ENCODE measurements at regions not wholly inside any gene's neighbourhood (a gene's known extent, or its start where the extent isn't known, plus 50 kb on each side); places are given as distances from the start of the nearest gene placed in this dataset.
"Not testable (repeated sequence)": the region's sequence is repeated elsewhere in the genome, so short reads cannot be mapped to it uniquely, and the experiment has no call there.

DNA sequence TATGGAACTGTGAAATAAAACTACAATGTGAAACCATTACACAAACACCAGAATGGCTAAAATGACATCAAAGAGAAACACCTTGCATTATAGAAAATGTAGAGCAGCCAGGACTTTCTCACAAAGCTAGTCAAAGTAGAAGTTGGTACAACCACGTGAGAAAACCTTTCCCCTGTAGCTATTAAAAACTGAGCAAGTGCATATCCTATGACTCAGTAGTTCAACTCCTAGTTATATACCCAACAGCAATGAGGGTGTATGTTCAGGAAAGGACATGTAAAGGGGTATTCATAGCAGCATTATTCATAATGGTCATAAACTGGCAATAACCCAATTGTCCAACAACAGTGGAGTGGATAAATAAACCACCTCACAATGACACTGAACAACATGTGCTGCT, 177.5 kb upstream of the NUDT10 start:
- DNase-seq: no peak

DNA sequence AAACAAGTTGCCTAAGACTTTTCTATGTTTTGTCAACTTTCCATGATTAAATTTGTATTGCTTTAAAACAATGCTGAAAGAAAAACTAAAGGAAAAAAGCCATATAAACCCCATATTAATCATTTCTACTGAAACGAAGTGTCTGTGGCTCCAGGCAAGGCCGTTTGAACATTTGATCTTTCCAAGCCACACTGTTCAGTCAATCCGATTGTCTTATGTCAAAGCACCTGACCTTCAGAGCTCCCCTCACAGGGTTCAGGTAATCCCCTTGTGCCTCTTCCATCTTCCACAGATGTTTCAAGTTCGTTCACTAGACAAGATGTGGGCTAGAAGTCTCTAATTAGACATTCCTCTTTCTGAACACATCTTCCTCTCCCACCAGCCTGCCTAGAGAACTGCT, 177.1 kb upstream of the NUDT10 start:
- DNase-seq: no peak

- DNase-seq: no peak
Observed at GRCh38 chrX:51158231-51158630, 174.4 kb upstream of the NUDT10 start.

- not testable (repeated sequence) for DNase-seq
Observed at GRCh38 chrX:51159378-51159777, 173.2 kb upstream of the NUDT10 start.

DNA sequence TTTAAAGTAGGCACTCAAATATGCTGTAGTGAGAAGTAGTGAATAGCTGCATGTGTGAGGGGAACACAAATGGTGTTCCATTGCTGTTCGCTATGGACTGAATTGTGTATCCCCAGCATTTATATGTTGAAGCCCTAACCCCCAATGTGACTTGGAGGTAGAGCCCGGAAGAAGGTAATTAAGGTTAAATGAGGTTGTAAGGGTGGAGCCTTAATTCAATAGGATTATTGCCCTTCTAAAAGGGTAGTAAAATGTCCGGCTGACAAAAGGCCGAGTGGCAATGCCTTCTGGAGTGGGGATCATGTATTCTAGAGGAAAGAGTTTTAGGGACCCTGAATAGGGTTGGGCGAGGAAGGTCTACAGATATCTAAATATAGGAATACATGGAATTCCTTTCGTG, 168.9 kb upstream of the NUDT10 start:
- no peak for DNase-seq

GRCh38 chrX:51178356-51178900, 154.2 kb upstream of the NUDT10 start:
- not testable (repeated sequence) for DNase-seq

- DNase-seq: not testable (repeated sequence)
Observed at GRCh38 chrX:51179805-51180204, 152.8 kb upstream of the NUDT10 start.

DNA sequence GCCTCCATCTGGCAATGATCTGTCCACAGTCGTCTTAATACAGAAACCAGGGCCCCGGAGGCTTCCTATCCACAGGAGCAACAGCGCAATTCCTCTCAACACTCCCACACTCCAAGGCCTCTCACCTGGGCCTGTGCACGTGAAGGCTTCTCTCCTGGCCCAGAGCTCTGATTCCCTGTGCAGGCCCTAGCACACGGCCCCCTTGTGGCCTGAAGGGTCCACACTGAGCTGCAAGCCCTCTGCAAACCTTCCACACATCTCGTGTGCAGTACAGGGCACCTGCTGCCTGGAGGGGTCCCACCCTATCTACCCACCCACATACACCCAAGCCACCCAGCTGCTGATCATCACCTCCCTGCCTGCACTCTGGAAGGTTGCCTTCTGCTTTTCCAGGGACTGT, 150.1 kb upstream of the NUDT10 start:
- DNase-seq: no peak

- DNase-seq: no peak
Observed at GRCh38 chrX:51192104-51192503, 140.5 kb upstream of the NUDT10 start.

- no peak for DNase-seq
Observed at GRCh38 chrX:51215266-51215665, 117.4 kb upstream of the NUDT10 start.

GRCh38 chrX:51215856-51216255, 116.8 kb upstream of the NUDT10 start:
- no peak for DNase-seq

DNA sequence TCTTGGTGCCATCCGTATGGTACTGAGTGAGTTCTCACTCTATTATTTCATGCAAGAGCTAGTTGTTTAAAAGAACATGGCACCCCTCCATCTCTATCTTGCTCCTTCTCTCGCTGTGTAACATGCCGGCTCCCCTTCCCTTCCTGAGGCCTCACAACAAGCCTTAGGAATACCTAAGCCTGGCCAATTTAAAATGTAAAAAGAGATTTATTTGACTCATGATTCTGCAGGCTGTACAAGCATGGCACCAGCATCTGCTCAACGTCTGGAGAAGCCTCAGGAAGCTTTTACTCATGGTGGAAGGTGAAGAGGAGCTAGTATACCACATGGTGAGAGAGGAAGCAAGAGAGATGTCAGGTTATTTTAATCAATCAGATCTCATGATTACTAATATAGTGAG, 90.4 kb upstream of the NUDT10 start:
- DNase-seq: no peak

DNA sequence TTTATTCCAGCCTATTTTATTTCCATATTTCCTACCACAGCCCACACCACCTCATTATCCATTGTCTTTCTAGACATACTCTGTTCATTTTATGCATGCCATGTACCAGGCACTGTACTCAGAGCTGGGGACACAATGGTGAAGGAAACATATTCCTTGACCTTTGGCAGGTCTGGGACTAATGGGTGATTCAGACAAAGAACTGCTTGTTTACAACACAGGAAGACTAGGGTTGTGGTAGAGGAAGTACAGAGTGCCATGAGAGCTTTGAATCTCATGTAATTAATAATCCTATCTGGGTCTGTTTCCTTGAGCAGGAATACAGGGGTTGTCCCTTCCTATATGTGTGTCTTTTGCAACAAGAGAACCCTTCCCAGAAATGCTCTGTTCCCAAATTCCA, 75.1 kb upstream of the NUDT10 start:
- DNase-seq: no peak

- not testable (repeated sequence) for DNase-seq
Observed at GRCh38 chrX:51262271-51262670, 70.4 kb upstream of the NUDT10 start.

GRCh38 chrX:51272638-51273037, 60.0 kb upstream of the NUDT10 start:
- no peak for DNase-seq

- DNase-seq: no peak
Observed at GRCh38 chrX:51281758-51282318, 50.8 kb upstream of the NUDT10 start.
